ENCODE measurements at regions not wholly inside any gene's neighbourhood (a gene's known extent, or its start where the extent isn't known, plus 50 kb on each side); places are given as distances from the start of the nearest gene placed in this dataset.

DNA sequence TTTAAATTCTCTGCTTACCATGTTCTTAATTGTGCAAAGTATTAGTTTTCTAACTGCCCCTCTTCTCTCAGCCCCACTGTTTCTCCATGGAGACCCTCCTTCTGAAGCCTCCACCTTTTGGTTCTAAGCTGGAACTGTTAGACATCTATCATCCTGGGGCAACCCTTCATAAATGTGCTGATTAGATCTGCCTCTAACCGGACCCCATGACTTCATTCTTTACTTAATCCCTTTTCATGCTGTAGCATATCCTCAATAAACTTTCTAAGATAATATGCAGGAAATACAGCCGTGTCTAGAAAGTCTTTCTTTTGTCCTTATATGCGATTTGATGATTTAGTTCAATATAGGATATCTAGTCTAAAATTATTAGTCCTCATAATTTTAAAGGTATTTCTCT, 1020.1 kb downstream of the ADGRL2 start:
- Histone ChIP-seq H3K9me3 (no peaks in the 10 kb centered on the region), H3K4me3 (no peak overlapping the region), H3K36me3 (no peaks in the 10 kb centered on the region), H3K27ac (no peak overlapping the region), H3K4me1 (no peaks in the 10 kb centered on the region), H3K27me3 (no peaks in the 10 kb centered on the region)
- no peak for TF ChIP-seq POLR2A (IDR thresholded peaks at IDR 0.05)
- TF ChIP-seq, protein P1, sequence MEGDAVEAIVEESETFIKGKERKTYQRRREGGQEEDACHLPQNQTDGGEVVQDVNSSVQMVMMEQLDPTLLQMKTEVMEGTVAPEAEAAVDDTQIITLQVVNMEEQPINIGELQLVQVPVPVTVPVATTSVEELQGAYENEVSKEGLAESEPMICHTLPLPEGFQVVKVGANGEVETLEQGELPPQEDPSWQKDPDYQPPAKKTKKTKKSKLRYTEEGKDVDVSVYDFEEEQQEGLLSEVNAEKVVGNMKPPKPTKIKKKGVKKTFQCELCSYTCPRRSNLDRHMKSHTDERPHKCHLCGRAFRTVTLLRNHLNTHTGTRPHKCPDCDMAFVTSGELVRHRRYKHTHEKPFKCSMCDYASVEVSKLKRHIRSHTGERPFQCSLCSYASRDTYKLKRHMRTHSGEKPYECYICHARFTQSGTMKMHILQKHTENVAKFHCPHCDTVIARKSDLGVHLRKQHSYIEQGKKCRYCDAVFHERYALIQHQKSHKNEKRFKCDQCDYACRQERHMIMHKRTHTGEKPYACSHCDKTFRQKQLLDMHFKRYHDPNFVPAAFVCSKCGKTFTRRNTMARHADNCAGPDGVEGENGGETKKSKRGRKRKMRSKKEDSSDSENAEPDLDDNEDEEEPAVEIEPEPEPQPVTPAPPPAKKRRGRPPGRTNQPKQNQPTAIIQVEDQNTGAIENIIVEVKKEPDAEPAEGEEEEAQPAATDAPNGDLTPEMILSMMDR (IDR thresholded peaks at IDR 0.05): no peak
- no peak for DNase-seq

DNA sequence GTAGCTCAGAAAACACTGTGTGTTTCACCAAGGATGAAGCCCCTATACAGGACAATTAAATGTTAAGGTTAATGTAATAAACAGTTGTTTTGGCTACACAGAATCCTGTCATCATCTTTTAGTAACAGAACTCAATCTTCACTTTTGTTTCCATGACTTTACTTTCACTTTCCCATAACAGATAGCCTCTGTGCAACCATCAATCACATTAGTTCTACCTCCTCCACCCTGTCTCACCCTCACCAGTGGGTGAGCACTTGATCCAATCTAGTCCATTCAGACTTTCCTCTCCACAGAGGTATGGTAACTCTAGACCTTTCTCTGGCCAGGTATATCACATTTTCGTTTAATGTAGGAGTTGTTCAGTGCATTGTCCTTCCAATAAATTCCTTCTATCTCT, 1018.5 kb downstream of the ADGRL2 start:
- no peak overlapping the region for H3K27ac ChIP-seq
- DNase-seq: no peak
- no peaks in the 10 kb centered on the region for H3K27me3 ChIP-seq
- TF ChIP-seq POLR2A (IDR thresholded peaks at IDR 0.05): no peak
- TF ChIP-seq, protein P1 (IDR thresholded peaks at IDR 0.05): no peak
- H3K4me1 ChIP-seq: no peaks in the 10 kb centered on the region
- H3K4me3 ChIP-seq: no peak overlapping the region
- H3K36me3 ChIP-seq: no peaks in the 10 kb centered on the region
- H3K9me3 ChIP-seq: no peaks in the 10 kb centered on the region

DNA sequence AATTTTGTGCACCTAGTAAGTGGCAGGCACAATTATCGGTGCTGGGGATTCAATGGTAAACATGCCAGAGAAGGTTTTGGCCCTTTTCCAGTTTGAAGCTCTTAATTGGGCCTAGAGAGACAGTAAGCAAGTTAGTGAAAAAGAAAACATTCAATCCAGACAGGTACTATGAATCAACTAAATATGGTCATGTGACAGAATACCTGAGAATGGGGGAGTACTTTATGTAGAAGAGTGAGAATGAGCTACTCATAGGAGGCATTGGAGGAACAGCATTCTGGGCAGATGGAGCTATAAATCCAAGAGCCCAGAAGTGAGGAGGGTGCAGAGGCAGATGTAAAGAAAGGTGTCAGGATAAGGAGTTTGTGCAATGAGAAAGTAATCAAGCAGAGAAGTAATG, 1017.9 kb downstream of the ADGRL2 start:
- no peaks in the 10 kb centered on the region for H3K36me3 ChIP-seq
- no peaks in the 10 kb centered on the region for H3K27me3 ChIP-seq
- H3K9me3 ChIP-seq: no peaks in the 10 kb centered on the region
- no peak overlapping the region for H3K4me3 ChIP-seq
- no peak for DNase-seq
- TF ChIP-seq, protein P1 (IDR thresholded peaks at IDR 0.05): no peak
- no peak for TF ChIP-seq POLR2A (IDR thresholded peaks at IDR 0.05)
- H3K27ac ChIP-seq: no peak overlapping the region
- no peaks in the 10 kb centered on the region for H3K4me1 ChIP-seq

DNA sequence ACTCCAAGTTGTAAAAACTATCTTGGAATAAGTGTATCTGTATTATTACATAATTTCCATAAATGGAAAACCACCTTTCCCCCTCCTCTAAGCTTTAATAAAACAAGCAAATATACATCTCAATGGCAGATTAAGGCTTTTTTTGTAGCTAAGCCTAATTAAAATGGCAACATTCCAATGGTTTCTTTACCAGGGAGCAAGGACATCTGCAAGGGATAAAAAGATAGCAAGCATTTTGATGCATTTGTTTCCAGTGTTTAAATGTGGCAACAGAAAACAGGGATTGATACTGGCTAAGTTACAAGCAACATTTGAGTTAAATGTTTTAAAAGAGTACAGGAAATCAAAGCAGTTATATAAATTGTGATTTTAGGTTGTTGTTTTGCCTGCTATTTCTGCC, 1012.7 kb downstream of the ADGRL2 start:
- no peaks in the 10 kb centered on the region for H3K9me3 ChIP-seq
- no peak overlapping the region for H3K4me3 ChIP-seq
- H3K27me3 ChIP-seq: no peaks in the 10 kb centered on the region
- no peaks in the 10 kb centered on the region for H3K4me1 ChIP-seq
- DNase-seq: no peak
- no peaks in the 10 kb centered on the region for H3K36me3 ChIP-seq
- no peak for TF ChIP-seq POLR2A (IDR thresholded peaks at IDR 0.05)
- TF ChIP-seq, protein P1 (IDR thresholded peaks at IDR 0.05): no peak
- H3K27ac ChIP-seq: no peak overlapping the region

DNA sequence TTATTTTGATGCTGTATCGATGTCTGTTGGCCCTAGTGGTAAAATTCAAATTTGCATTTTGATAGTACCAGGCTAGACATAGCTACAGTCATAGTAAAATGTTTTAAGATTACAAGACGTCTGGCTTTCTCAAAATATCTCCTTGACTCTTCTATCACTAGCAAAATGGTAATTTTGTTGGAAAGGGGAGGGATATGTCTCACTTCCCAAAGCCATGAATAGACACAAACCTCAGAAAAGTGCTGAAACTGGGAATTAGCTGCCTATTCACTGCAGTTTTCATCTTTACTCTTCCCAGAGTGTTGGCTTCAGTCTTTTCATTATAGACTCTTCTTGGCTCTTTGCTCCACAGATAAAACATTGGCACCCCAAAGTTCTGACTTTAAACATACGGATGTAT, 1009.9 kb downstream of the ADGRL2 start:
- no peaks in the 10 kb centered on the region for H3K36me3 ChIP-seq
- no peaks in the 10 kb centered on the region for H3K27me3 ChIP-seq
- no peak for TF ChIP-seq POLR2A (IDR thresholded peaks at IDR 0.05)
- TF ChIP-seq, protein P1 (IDR thresholded peaks at IDR 0.05): no peak
- no peak overlapping the region for H3K27ac ChIP-seq
- no peaks in the 10 kb centered on the region for H3K9me3 ChIP-seq
- H3K4me1 ChIP-seq: no peaks in the 10 kb centered on the region
- no peak overlapping the region for H3K4me3 ChIP-seq
- no peak for DNase-seq

DNA sequence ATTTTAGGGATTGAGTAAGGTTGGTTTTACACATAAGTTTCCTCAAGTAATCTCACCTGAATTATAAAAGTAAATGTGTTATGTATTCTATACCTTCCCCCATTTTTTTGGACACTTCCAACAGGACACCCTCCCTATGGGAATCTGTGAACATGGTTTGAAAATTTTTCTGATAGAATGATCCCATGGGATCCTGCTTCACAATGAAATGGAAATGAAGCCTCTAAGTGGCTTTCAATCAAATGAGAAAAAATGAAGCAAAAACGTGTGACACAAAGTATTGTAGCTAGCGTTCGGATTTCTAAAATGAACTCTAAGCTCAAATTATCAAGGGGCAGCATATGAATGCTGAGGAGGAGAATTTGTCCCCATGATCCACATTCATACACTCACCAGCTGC, 1006.8 kb downstream of the ADGRL2 start:
- H3K27ac ChIP-seq: no peak overlapping the region
- no peak overlapping the region for H3K4me3 ChIP-seq
- no peaks in the 10 kb centered on the region for H3K4me1 ChIP-seq
- H3K27me3 ChIP-seq: no peaks in the 10 kb centered on the region
- TF ChIP-seq, protein P1 (IDR thresholded peaks at IDR 0.05): no peak
- no peak for TF ChIP-seq POLR2A (IDR thresholded peaks at IDR 0.05)
- no peaks in the 10 kb centered on the region for H3K9me3 ChIP-seq
- no peaks in the 10 kb centered on the region for H3K36me3 ChIP-seq
- DNase-seq: no peak

All from Peyer's patch (tissue), 4 donors.